ENCODE measurements at regions not wholly inside any gene's neighbourhood (a gene's known extent, or its start where the extent isn't known, plus 50 kb on each side); places are given as distances from the start of the nearest gene placed in this dataset.
A peak's percentile ranks its signal among the peaks of the same experiment; 100 is the strongest.

GRCh38 chr17:413016-413350 is 60.4 kb upstream of the RPH3AL start:
- no peak for DNase-seq (ENCODE audit: low spot score)

DNA sequence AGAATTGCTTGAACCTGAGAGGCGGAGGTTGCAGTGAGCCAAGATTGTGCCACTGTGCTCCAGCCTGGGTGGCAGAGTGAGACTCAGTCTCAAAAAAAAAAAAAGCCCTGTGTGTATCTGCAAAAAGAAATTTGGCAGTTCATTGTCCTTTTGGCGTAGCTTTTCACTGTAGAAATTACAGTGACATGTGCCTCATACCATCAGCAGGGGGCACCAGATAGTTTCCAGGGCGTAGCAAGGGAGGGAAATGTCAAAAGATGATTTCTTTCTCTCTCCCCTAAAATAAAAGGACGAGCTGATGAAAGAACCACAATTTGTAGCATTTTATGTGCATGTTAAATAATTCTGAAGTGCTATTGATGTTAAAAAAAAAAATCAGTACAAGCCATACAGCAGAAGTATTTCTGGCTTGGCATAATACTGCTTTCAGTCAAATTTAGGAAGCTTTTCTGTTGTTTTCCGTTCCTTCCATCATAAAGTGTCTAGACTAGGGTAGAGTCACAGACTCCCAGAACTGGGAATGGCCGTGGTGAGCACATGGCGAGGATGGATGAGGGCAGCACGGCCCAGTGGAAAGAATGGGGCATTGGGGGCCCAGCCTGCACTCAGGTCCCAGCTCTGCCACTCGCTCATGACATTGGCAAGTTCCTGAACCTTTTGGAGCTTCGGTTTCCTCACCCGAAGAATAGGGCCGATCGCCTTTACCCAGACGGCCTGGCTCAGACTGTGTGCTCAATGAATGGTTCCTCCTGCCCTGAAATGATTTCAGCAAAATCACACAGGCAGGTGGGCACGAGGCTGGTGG is 59.8 kb upstream of the RPH3AL start:
- peak; percentile 86 for DNase-seq (ENCODE audit: low spot score)

DNA sequence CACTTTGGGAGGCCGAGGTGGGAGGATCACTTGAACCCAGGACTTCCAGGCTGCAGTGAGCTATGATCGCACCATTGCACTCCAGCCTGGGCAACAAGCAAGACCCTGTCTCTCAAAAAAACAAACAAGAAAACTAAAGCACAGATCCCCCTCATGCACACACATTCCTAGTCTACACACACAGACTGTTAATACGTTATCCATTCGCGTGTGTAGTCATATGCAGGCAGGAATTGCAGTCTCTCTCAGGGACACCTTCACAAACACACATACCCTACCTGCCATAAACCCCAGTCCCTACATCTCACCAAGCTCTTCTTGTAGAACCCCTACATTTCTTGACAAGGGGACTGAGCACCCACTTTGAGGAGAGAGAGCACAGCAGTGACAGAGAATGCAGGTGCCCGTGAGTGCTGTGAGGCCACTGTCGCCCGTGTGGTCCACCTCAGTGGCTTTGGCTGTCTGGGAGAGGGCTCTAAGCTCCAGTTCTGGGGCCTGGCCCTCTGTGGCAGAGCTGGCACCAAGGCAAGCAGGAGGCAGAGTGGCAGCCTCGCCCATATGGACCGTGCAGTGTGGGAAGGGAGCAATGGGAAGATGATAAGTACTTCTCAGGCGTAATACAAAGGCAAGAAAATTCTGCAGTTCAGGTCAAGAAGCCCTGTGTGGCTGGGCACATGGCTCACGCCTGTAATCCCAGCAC is 59.0 kb upstream of the RPH3AL start:
- DNase-seq (ENCODE audit: low spot score) = peak; percentile 25

DNA sequence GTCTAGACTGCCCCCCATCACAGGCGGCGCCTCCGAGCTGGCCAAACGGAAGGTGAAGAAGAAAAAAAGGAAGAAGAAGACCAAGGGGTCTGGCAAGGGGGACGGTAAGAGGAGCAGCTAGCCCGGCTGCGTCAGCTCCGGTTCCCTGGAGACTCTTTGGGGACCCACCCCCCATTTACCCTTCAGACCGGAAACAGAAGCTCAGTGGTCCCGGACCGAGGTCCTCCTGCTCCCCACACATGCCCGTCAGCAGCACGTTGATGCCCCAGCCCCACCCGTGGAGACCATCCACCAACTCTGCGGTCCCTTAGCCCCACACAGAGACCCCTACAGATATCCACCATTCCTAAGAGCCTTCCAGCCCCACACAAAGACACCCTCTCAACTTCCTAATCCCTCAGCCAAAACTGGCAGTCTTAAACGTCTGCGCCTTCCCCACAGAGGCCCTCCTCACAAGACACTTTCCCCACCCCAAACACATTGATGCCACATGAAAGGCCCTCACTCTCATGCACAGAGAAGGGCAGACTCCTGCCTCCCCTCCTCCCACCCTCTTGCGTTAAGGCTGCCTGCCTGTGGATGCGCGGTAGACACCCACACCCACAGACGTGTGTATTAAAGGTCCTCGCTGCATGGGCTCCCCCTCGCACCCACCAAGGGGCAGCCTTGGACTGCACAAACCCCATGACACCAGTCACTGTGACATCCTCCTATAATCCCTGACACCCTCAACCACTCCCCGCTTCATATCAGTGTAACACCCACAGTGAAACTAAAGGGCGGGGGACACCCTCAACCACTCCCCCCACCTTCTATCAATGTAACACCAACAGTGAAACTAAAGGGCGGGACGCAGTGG is 58.2 kb upstream of the RPH3AL start:
- DNase-seq (ENCODE audit: low spot score) = peak; percentile 26

DNA sequence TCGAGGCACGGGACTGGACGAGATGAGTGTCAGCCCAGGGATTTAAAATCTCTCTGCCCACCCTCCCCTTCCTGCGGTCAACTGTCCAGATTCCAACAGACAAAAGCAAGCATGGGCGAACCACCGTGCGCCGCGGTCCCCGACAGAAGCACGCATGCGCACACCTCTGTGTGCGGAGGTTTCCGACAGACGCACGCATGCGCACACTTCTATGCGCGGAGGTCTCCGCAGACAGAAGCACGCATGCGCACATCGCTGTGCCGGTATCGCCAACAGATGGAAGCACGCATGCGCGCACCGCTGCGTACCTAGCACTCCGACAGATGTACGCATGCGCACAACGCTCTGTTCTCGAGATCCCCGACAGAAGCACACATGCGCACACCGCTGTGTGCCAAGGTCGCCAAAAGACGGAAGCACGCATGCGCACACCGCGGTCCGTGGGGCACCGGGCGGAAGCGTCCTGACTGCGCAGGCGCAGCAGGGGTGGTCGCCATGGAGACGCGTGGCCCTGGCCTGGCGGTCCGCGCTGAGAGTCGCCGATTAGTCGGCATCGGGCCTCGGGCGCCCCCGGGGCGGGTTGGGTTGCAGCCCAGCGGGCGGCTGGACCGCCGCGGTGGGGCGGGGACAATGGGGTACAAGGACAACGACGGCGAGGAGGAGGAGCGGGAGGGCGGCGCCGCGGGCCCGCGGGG is 57.4 kb upstream of the RPH3AL start:
- peak; percentile 98 for DNase-seq (ENCODE audit: low spot score)

DNA sequence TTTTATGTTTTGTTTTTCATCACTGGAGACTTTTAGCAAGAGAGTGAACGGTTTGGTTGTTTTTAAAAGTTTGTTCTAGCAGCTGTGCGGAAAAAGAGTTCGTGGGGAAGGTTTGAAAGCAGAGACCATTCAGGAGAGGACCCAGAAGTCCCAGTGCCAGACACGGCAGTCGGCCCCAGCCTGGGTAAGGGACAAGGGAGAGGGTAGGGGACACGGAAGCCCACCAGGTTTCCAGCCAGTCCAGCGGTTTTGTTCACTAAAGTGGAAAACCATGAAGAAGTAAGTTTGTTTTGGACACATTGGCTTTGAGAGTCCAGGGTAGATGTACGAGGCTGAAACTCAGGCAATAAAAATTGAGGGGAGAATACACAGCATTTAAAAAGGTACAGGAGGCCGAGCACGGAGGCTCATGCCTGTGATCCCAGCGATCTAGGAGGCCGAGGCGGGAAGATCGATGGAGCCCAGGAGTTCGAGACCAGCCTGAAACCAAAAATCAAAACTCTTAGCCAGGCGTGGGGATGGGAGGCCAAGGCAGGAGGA is 56.8 kb upstream of the RPH3AL start:
- DNase-seq (ENCODE audit: low spot score) = no peak

DNA sequence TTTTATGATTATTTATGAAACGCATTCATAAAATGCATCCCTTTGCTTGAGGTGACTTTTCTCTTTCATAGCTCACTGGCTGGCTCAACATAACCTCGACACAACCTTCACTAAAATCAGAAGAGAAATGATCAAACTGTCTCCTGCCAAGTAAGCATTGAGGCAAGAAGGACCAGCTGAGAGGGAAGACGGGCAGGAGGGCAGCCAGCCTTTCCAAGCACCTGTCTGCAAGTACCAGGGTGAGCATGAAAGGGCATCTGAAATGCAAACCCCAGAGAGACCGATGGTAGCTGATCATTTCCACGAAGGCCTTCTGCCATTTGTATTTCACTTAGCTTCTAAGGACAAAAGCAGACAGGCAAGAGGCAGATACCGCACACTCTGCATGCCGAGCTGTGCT is 52.1 kb upstream of the RPH3AL start:
- DNase-seq (ENCODE audit: low spot score) = no peak

Data from cerebellar cortex (tissue), 1 donor.